AG04450 (cell line): ENCODE measurements at regions not wholly inside any gene's neighbourhood (a gene's known extent, or its start where the extent isn't known, plus 50 kb on each side); places are given as distances from the start of the nearest gene placed in this dataset.

Experiments used
- CTCF ChIA-PET: fragments of 300-600, 350-600 bp; formaldehyde crosslinking; extraction: SDS; loops from one replicate; lab custom pipeline; 2022; ENCODE audit warnings: antibody characterized with exemption, inconsistent platforms; lab: Charles Lee
- POLR2A ChIA-PET: fragments of 350-600 bp; formaldehyde crosslinking; extraction: SDS; loops from one replicate; lab custom pipeline; 2021; ENCODE audit warnings: antibody characterized with exemption, inconsistent platforms; lab: Yijun Ruan, JAX
- DNase-seq: peaks from one replicate; pipeline ENCODE4 v3.0.0-alpha.2; 2011; ENCODE audit warnings: low read depth, low spot score
- H3K27ac ChIP-seq: one replicate; pipeline ENCODE4 v1.5.1; 2012; ENCODE audit warnings: low read depth, low read length, control low read depth
- H3K27me3 ChIP-seq: one replicate; pipeline ENCODE4 v1.6.0; 2012; ENCODE audit warnings: low read length; ENCODE audit not compliant: control insufficient read depth, insufficient read depth
- H3K4me3 ChIP-seq: 2 replicates; pipeline ENCODE4 v1.5.1; 2011; ENCODE audit warnings: mild to moderate bottlenecking, low read depth, low read length, control low read depth
- H3K9me3 ChIP-seq: 2 replicates; pipeline ENCODE4 v1.5.1; 2012; ENCODE audit warnings: low read length; ENCODE audit not compliant: control insufficient read depth, insufficient read depth
- CTCF ChIP-seq: IDR thresholded peaks from 2 replicates; pipeline ENCODE4 v1.5.1; 2011; ENCODE audit warnings: low read depth, low read length, control low read depth, inconsistent platforms

DNA sequence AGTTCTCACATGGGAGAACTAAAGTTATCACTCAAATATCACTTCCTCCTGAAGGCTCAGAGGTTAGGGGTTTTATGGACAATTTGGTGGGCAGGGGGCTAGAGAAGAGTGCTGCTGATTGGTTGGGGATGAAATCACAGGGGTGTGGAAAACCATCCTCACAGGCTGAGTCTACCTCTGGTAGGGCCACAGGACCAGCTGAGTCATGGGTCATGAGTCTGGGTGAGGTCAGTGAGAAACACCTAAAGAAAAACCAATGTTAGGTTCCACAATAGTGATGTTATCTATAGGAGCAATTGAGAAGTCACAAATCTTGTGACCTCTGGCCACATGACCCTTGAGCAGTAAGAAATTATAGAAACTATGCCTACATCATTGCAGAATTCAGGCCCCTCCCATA, 203.3 kb upstream of the TARS1 start:
- POLR2A ChIA-PET = no interaction called here
- H3K4me3 ChIP-seq = no peak overlapping the region
- no peaks in the 10 kb centered on the region for H3K27me3 ChIP-seq
- DNase-seq = no peak
- no peak overlapping the region for H3K27ac ChIP-seq
- TF ChIP-seq CTCF = no peak
- CTCF ChIA-PET = interaction anchor here (1.0 kb wide), 1 partner anchor 12 kb away, joined by 3 read pairs; no protein-coding TSS in a partner anchor
- H3K9me3 ChIP-seq = no peaks in the 10 kb centered on the region

DNA sequence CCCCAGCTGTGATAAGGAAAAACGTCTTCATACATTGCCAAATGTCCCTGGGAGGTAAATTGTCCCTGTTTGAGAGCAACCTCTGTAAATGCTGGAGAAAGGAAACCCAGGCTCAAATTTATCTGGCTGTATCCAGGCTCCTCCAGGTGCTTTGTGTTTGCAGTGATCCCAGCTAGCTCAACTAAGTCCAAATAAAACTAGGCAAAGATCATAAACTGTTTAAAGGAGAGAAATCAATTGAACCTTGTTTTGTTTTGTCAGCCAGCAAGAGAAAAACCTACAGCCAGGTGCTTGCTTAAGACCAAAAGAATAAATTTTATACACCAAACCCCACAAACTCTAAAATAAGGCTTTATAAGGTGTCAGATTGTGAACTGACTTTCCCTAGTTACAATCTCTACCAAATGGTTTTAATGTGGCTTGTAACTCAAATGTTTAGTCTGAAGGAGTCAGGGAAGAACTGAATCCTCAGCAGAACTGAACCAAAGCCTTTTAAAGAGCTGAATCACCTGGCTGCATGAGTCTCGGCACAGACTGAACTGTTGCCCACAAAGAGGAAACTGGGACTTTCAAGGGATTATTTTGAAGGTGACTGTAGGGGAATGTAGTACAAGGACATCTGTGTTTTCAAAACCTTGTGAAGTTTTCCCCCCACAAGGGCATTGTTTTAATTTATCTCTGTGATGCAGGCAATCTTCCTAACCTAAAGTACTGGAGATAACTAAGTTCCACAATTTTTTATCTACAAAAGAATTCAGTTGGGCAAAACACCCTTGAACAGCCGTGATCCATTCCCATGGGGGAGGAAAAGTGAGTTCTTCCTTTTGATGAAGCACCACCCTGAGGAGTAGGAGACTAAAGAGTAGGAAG, 201.7 kb upstream of the TARS1 start:
- Histone ChIP-seq H3K27me3 (no peaks in the 10 kb centered on the region), H3K27ac (no peak overlapping the region), H3K4me3 (no peak overlapping the region), H3K9me3 (no peaks in the 10 kb centered on the region)
- ChIA-PET POLR2A (interaction anchor here (0.8 kb wide), 1 partner anchor 28 kb away, joined by 3 read pairs; no protein-coding TSS in a partner anchor), CTCF (no interaction called here)
- no peak for TF ChIP-seq CTCF
- DNase-seq = no peak

- no peak for TF ChIP-seq CTCF
- no peak for DNase-seq
- POLR2A ChIA-PET = no interaction called here
- no peaks in the 10 kb centered on the region for H3K27me3 ChIP-seq
- no peak overlapping the region for H3K27ac ChIP-seq
- no peak overlapping the region for H3K4me3 ChIP-seq
- H3K9me3 ChIP-seq = no peaks in the 10 kb centered on the region
- CTCF ChIA-PET = interaction anchor here (0.5 to 0.6 kb wide), 2 partner anchors 60 to 182 kb away, joined by 3 to 7 read pairs; no protein-coding TSS in a partner anchor
Measured at GRCh38 chr5:33240558-33240957, 200.2 kb upstream of the TARS1 start.

DNA sequence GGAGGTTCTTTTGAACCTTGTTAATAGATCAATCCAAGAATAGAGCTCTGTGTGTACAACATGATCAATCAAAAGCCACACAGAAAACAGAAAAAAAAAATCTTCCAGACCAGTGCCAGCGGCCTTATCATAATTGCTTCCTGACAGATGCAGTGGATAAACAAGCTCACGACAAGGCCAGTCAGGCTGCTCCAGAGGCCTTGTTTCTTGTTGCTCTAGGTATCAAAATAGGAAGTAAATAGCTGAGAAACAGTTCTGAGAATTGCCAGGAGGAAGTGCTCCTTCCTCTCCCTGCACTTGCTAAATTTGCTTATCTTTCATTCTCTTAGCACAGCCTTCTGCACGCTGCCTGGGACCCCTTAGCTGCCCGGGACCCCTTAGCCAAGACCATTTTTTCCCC, 199.0 kb upstream of the TARS1 start:
- Histone ChIP-seq H3K4me3 (no peak overlapping the region), H3K9me3 (no peaks in the 10 kb centered on the region), H3K27me3 (no peaks in the 10 kb centered on the region), H3K27ac (no peak overlapping the region)
- no peak for TF ChIP-seq CTCF
- CTCF ChIA-PET = interaction anchor here (1.0 to 1.8 kb wide), 2 partner anchors 58 to 181 kb away, joined by 3 to 4 read pairs; no protein-coding TSS in a partner anchor
- no peak for DNase-seq
- POLR2A ChIA-PET = no interaction called here

DNA sequence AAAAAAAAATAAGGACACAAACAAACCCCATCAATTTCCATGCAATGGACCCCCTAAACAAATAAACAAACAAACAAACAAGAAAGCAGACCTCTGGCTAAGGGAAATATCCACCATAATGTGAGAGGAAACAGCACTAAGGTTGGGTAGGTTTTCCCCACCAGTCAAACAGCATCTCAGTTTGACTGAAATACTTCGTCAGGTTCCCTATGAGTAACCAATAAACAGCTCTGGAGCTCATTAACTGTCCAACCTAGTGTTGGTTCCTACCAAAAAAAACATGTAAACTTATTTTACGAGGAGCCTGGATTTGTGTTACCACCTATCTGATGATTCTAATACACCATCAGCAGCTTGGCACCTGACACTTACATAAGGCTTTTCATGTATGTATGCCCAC, 198.5 kb upstream of the TARS1 start:
- no peaks in the 10 kb centered on the region for H3K27me3 ChIP-seq
- H3K4me3 ChIP-seq = no peak overlapping the region
- no peak for DNase-seq
- ChIA-PET CTCF (interaction anchor here (1.0 to 1.8 kb wide), 2 partner anchors 57 to 180 kb away, joined by 3 to 4 read pairs; no protein-coding TSS in a partner anchor), POLR2A (interaction anchor here (0.6 kb wide), 1 partner anchor 549 kb away, joined by 3 read pairs; no protein-coding TSS in a partner anchor)
- no peak for TF ChIP-seq CTCF
- no peaks in the 10 kb centered on the region for H3K9me3 ChIP-seq
- H3K27ac ChIP-seq = no peak overlapping the region
